GM12878 (cell line): ENCODE measurements at regions not wholly inside any gene's neighbourhood (a gene's known extent, or its start where the extent isn't known, plus 50 kb on each side); places are given as distances from the start of the nearest gene placed in this dataset.
"Not testable (repeated sequence)": the region's sequence is repeated elsewhere in the genome, so short reads cannot be mapped to it uniquely, and the experiment has no call there.

Experiments
- EZH2 ChIP-seq: IDR thresholded peaks from 2 replicates; pipeline ENCODE4 v1.6.1; 2012; ENCODE audit warnings: low read depth, mild to moderate bottlenecking, control low read depth, inconsistent platforms, low read length, borderline replicate concordance; ENCODE audit not compliant: control insufficient read depth
- FOS ChIP-seq: IDR thresholded peaks from 3 replicates; pipeline ENCODE4 v1.6.1; 2011; ENCODE audit warnings: borderline replicate concordance; ENCODE audit not compliant: insufficient read length; ENCODE audit errors: extremely low read depth
- PML ChIP-seq: IDR thresholded peaks from 2 replicates; pipeline ENCODE4 v1.6.1; 2012; ENCODE audit warnings: low read length, inconsistent platforms
- POLR2A ChIP-seq: IDR thresholded peaks from 2 replicates; pipeline ENCODE4 v1.6.1; 2011; ENCODE audit warnings: low read depth, mild to moderate bottlenecking, low read length
- POLR2AphosphoS5 ChIP-seq: IDR thresholded peaks from 2 replicates; pipeline ENCODE4 v1.6.1; 2011; ENCODE audit warnings: mild to moderate bottlenecking, low read length, inconsistent platforms
- RCOR1 ChIP-seq: conservative IDR thresholded peaks from 2 replicates; pipeline ENCODE4 v1.6.1; 2012; ENCODE audit warnings: low read depth, low read length, improper control_type of control experiment
- RFX5 ChIP-seq: IDR thresholded peaks from 2 replicates; pipeline ENCODE4 v1.6.1; 2011; ENCODE audit warnings: low read depth, low read length, improper control_type of control experiment
- SIN3A ChIP-seq: IDR thresholded peaks from 2 replicates; pipeline ENCODE4 v1.6.1; 2012; ENCODE audit warnings: low read depth, low read length, improper control_type of control experiment
- TF ChIP-seq, protein P1 (sequence below): IDR thresholded peaks from 2 replicates; pipeline ENCODE4 v1.6.1; 2012; ENCODE audit warnings: low read length, inconsistent platforms
- TF ChIP-seq, protein P2 (sequence below): IDR thresholded peaks from 2 replicates; pipeline ENCODE4 v1.6.1; 2011; ENCODE audit warnings: low read depth, low read length, improper control_type of control experiment, borderline replicate concordance
- TF ChIP-seq, protein P3 (sequence below): fragments of 450-650 bp; IDR thresholded peaks from 2 replicates; pipeline ENCODE4 v1.6.1; 2016; ENCODE audit warnings: mild to moderate bottlenecking
- TF ChIP-seq, protein P4 (sequence below): IDR thresholded peaks from 2 replicates; pipeline ENCODE4 v1.6.1; 2012; ENCODE audit warnings: mild to moderate bottlenecking, low read depth, low read length

DNA sequence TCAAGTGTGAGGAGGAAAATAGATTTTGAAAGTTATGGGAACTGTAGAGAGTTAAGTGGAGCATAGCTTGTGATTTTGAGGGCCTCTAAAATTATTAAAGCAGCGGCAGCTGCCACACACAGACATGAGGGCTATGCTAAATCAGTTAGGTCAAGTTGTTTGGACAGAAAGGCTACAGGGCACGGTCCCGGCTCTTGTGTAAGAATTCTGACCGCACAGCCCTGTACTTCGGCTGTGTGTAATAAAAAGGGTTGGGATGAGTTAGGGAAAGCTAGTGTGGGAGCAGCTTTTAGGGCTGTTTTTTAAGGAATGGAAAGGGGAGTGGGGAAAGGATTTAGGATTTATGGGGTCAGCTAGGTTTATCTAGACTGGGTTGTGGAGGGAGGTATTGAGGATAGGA lies 79.6 kb upstream of the KIF5B start:
- not testable (repeated sequence) for TF ChIP-seq EZH2, SIN3A, POLR2A, PML, FOS, RFX5, RCOR1, POLR2AphosphoS5
- TF ChIP-seq, protein P1, sequence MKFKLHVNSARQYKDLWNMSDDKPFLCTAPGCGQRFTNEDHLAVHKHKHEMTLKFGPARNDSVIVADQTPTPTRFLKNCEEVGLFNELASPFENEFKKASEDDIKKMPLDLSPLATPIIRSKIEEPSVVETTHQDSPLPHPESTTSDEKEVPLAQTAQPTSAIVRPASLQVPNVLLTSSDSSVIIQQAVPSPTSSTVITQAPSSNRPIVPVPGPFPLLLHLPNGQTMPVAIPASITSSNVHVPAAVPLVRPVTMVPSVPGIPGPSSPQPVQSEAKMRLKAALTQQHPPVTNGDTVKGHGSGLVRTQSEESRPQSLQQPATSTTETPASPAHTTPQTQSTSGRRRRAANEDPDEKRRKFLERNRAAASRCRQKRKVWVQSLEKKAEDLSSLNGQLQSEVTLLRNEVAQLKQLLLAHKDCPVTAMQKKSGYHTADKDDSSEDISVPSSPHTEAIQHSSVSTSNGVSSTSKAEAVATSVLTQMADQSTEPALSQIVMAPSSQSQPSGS = not testable (repeated sequence)
- TF ChIP-seq, protein P2, sequence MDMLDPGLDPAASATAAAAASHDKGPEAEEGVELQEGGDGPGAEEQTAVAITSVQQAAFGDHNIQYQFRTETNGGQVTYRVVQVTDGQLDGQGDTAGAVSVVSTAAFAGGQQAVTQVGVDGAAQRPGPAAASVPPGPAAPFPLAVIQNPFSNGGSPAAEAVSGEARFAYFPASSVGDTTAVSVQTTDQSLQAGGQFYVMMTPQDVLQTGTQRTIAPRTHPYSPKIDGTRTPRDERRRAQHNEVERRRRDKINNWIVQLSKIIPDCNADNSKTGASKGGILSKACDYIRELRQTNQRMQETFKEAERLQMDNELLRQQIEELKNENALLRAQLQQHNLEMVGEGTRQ = not testable (repeated sequence)
- TF ChIP-seq, protein P3, sequence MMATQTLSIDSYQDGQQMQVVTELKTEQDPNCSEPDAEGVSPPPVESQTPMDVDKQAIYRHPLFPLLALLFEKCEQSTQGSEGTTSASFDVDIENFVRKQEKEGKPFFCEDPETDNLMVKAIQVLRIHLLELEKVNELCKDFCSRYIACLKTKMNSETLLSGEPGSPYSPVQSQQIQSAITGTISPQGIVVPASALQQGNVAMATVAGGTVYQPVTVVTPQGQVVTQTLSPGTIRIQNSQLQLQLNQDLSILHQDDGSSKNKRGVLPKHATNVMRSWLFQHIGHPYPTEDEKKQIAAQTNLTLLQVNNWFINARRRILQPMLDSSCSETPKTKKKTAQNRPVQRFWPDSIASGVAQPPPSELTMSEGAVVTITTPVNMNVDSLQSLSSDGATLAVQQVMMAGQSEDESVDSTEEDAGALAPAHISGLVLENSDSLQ = not testable (repeated sequence)
- TF ChIP-seq, protein P4, sequence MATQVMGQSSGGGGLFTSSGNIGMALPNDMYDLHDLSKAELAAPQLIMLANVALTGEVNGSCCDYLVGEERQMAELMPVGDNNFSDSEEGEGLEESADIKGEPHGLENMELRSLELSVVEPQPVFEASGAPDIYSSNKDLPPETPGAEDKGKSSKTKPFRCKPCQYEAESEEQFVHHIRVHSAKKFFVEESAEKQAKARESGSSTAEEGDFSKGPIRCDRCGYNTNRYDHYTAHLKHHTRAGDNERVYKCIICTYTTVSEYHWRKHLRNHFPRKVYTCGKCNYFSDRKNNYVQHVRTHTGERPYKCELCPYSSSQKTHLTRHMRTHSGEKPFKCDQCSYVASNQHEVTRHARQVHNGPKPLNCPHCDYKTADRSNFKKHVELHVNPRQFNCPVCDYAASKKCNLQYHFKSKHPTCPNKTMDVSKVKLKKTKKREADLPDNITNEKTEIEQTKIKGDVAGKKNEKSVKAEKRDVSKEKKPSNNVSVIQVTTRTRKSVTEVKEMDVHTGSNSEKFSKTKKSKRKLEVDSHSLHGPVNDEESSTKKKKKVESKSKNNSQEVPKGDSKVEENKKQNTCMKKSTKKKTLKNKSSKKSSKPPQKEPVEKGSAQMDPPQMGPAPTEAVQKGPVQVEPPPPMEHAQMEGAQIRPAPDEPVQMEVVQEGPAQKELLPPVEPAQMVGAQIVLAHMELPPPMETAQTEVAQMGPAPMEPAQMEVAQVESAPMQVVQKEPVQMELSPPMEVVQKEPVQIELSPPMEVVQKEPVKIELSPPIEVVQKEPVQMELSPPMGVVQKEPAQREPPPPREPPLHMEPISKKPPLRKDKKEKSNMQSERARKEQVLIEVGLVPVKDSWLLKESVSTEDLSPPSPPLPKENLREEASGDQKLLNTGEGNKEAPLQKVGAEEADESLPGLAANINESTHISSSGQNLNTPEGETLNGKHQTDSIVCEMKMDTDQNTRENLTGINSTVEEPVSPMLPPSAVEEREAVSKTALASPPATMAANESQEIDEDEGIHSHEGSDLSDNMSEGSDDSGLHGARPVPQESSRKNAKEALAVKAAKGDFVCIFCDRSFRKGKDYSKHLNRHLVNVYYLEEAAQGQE = not testable (repeated sequence)
